NCI-H510A treated with DMSO at 0.1 percent for 48 hours (cell line): ENCODE measurements at regions not wholly inside any gene's neighbourhood (a gene's known extent, or its start where the extent isn't known, plus 50 kb on each side); places are given as distances from the start of the nearest gene placed in this dataset.

Experiments
- DNase-seq: peaks from one replicate; lab custom pipeline; 2025; lab: John Stamatoyannopoulos, UW

DNA sequence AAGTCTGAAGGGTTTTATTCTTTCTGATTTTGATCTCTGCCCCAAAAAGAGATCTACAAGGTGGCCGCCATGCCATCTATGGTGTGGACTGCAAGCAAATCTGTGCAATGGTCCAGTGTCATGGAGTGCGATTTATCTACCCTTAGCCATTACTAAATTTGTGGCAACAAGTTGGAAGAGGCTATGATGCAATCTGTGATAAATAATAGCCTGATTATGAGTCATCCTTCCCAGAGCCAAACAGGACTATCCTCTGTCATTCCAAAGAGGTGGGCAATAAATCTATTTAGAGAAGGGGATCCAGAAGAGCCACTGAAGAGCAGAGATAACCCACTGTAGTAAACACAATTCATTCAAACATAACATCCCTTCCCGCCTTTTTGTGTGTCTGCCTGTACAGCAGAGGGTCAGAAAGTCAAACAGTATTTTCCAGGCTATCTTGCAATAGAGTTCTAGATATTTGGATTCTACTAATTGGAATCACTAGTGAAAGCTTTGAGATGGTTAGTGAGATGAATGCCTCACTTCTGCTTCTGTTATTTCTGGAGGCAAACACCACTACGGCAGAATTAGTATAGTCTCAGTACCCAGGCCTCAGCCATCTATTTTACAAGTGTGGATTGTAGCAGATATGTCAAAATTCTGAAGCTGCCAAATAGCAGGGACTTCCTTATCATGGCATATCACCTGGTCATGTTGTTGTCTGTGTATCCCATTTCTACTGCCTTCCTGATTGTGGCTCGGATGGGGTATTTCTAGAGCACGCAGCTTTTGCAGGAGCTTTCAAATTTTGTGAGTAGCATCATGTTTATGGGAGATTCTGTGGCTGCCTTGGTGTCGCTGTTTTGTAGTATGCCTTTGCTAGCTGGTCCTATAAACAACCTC is 192.0 kb downstream of the SMIM20 start:
- no peak for DNase-seq

- no peak for DNase-seq
Measured at GRCh38 chr4:26106776-26107175, 192.8 kb downstream of the SMIM20 start.

- no peak for DNase-seq
Measured at GRCh38 chr4:26108054-26108453, 194.0 kb downstream of the SMIM20 start.

DNA sequence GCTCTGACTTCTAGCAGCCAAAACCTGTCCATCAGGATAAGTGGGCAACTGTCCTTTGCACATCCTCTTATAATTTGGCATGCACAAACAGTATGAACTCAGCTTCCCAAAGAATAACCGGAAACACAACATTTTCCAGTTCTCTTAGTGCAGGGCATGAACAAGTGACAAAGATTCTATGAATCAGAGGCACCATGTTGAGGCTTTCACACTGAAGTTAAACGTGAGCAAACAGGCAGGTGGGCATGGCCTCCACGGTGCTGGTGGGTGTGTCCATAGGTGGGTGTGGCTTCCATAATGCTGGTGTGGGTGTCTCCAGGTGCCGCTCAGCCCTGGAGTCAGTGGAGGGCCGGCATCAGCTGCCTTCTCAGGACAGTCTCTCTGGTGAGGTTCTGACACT is 196.5 kb downstream of the SMIM20 start:
- DNase-seq: no peak

GRCh38 chr4:26113339-26113940 is 199.4 kb downstream of the SMIM20 start:
- DNase-seq: no peak

DNA sequence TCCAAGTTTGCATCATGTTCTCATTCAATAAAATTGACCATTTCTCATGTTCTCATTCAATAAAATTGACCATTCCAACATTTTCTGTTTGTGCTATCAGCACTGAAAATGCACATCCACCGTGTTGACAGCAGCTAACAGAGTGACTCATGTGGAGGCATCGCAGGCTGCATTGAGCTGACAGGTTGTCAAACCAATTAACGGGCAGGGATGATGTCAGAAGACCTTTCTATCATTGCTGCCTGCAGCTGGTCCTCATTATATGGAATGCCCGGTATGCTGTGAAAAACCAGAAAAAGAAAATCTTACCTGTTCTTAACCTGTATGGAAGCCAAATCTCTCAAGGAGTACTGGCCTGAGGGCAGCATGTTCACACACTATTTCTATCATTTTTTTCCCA is 202.0 kb downstream of the SMIM20 start:
- DNase-seq: no peak

DNA sequence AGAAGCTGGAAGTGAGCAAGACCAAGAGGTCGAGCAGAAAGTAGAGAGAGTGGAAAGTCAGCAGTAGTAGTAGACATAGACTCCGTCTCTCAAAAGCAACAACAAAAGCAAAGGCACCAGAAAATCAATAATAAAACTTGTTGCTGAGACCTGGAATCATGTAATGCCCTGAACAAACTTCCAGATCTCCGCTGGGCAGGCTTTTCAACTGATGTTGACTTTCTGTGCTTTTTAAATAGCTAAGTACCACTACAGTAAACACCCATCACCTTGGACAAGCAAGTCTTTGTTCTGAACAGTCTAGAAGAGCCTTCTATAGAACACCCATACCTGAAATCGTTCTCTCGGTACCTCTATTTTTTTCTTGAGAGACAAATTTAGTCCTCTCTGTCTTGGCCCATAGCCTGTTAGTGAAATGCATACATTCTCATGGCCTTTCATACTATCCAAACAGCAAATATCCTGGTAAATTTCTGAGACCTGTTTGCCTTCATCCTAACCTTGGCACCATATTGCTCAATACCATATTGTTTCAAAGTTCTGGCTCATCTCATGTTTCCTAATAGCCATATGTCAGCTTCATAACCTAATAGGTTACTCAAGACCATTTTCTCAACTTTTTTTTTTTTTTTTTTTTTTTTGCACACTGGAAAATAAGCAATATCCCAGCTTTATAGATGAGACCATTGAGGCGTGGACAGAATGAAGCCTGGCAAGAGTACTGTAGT is 200.6 kb upstream of the RBPJ start:
- DNase-seq: peak; percentile 68

DNA sequence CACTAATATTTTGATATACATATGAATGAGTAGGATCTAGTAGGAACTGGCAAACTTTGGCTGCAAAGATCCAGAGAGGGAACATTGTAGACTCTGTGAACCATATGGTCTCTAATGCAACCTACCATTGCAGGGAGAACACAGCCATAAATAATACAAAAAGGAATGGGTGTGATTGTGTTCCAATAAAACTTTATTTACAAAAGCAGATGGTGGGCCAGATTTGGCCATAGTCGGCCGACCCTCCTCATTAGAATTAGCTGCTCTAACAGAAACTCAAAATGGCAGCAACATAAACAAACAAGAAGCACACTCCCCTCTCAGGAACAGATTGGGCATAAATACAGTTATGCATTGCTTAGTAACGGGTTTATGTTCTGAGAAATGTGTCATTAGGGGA is 198.1 kb upstream of the RBPJ start:
- no peak for DNase-seq

- DNase-seq: no peak
Measured at GRCh38 chr4:26124753-26125321, 196.0 kb upstream of the RBPJ start.

DNA sequence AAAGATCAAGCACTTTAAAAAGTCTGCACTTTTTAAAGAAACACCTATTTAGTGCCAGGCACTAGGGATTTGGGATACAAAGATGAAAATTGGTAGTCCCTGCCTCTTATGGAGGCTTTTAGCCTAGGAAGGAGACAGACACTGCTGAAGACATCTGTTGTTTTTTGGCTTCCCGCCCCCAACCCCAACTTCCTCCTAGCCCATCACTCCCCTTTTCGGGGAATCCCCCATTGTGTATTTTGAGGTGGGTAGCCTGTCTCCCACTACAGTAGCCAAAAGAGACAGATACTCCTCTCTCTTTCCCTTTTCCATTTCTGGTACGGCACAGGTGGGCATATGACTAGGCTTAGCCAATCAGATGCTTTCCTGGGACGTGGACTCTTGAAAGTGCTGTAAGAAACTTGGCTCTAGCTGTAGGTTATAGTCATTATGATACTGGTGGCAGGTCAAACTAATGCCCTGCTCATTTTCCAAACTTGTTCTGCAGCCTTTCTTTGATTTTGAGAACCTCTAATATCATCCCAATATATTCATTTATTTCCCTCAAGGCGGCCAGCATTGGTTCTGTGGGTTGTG is 194.6 kb upstream of the RBPJ start:
- DNase-seq: no peak

DNA sequence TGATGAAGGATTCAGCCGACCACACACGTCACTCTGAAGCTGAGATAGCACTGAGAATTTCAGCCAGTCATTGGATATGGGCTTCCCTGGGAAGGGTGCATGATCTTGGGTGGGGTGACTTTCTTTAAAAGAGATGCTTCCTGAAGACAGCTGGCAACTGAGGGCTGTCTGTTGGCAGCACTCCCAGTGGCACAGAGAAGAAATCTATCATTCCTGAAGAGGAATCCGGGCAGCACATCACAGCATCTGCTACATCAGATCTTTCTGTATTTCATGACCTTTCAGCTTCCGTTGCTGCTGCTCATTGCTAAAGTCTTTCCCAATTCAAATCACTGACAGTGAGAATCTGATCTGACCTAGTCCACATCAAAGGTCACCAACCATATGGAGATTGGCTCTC is 193.8 kb upstream of the RBPJ start:
- DNase-seq: no peak

- DNase-seq: no peak
Measured at GRCh38 chr4:26127851-26128337, 192.9 kb upstream of the RBPJ start.

DNA sequence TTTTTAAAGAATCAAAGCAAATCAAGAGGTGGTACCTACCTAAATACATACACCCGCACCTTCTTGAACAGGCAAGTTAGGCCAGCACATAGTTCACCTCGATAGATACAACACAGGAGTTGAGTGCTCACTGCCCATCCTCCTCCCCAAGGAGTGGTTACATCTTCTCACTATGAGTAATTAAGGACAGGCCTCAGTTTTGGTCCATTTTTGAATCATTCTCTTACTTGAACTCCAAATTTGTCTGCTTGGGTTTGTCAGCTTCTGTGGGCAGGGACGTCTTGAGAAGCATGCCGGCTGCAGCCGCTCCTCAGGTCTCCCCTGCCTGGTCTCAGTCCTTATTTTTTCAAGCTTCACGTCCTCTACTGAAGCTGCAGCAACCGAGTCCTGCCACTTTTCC is 190.6 kb upstream of the RBPJ start:
- DNase-seq: no peak

DNA sequence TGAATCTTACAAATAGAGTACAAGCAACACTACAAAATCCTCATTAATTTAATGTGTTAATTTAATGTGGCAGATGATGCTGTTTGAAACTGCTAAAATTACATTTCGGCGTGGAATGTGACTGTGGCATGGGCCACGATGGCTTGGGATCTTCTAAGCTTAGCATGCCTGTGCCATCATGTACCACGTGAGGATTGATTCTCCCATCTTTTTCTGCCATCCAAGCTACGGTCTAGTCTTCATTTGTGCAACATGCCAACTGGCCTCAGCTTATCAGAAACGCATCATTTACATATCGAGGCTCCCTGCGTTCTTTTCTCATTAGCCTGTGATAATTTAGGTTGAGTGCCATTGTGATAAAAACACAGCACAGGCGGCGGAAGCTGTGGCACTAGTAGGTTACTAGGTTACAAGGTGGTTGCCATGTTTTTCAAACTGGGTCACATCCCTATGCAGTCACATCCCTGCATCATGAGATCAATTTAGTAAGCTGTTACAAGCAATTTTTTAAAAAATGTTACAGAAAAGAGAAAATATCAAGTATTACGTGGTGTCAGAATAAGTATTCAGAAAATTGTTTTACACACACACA is 189.9 kb upstream of the RBPJ start:
- DNase-seq: no peak

- no peak for DNase-seq
Measured at GRCh38 chr4:26131711-26132110, 189.1 kb upstream of the RBPJ start.

DNA sequence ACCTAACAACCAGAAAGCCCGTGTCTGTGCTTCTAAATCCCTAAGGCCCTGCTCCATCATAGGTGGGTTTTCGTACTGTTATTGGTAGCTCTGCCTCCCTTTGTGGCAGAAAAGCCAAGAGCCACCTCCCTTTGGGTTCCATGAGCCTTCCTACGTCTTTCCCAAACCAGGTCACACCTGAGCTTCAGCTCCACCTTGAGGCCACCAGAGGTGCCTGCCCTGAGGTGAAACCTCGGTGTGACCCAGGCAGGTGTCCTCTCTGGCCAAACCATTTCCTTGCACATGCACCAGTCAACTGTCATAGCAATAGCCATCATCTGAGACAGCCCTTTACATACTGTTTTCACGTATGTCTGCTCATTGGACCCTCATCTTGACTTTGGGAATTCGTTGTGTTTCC is 188.0 kb upstream of the RBPJ start:
- no peak for DNase-seq

DNA sequence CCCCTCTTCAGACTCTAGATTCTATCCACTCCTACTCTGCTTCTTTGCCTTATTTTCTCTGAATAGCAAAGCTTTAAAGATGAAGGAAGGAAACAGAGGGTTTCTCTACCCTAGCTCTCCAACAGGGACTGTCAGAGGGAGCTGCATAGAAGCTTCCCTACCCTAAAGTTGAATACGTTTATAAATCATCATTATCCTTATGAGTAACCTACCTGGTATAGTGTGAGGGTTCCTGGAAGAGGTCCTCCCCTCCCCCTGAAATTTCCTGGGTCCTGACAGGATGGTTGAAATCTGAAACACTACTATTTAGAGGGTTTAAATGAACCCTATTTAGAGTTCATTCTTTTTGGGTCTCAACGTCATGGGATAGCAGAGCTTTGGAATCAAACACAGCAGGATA is 187.0 kb upstream of the RBPJ start:
- DNase-seq: no peak

- DNase-seq: no peak
Measured at GRCh38 chr4:26135331-26135730, 185.5 kb upstream of the RBPJ start.

DNA sequence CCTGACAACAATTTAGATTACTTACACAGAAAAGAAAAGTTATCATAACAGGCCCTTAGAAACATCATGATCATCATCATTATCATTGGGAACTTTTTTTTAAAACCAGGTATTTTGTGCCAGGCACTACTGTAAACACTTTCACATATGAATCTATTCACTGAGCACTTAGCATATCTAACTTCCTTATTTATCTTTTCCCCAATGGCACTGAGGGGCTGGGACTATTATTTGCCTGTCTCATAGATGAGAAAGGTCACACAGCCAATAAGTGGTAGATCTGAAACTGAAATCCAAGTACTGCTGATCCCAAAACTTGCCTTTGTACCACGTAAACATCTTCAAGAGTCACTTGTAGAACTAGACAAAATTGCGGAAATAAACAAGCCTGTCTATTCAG is 184.2 kb upstream of the RBPJ start:
- no peak for DNase-seq

DNA sequence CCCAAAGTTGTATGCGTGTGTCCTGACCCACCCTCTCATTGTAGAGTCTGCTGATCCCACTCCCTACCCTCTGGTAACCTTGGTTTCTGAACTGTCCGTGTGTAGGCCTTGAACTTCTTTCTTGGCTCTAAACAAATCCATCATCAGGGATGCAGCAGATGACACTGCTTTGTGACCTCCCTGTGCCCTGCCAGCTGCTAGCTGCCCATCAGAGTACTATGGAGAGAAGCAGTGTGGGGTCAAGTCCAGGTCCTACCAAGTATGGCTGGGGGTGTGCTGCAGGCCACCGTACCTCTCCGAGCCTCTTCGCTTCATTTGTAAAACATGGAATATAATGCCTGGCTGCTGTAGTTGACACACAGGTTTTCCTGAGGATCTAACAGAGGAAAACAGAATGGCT is 183.5 kb upstream of the RBPJ start:
- DNase-seq: no peak

DNA sequence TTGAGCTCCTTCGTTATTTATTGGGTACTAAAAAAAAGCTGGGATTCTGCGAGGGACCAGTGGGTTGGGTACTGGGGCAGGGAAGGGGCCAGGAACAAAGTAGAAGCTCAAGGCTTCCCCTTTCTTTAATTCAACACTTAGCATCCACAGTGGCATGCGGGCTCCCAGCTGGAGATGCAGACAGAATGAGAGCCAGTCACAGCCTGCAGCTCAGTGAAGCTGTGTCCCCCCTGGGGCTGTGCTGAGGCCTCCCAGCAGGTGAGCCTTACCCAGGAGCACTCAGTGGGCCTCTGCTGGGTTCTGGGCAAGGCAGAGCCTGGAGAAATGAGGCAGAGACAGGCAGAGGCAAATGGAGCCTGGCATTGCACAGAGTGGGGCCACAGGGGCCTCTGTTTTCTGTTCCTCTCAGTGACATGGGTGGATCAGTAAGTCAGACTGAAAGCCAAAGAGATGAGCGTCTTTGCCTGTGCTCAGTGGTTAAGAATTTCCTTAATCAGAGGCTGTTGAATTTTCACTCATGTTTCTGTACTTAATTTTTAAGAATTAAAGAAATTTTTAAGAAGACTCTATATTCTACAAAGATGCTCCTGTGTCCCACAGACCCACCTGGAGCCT is 181.4 kb upstream of the RBPJ start:
- no peak for DNase-seq
